Dendritic cell treated with granulocyte-macrophage colony-stimulating factor and Interleukin-4, amounts not matched to agents 40 ng/mL and 50 ng/mL, for 4 days (primary cell): ENCODE measurements at regions not wholly inside any gene's neighbourhood (a gene's known extent, or its start where the extent isn't known, plus 50 kb on each side); places are given as distances from the start of the nearest gene placed in this dataset.

Experiments
- H3K27ac Mint-ChIP-seq: one replicate; pipeline ENCODE4 v1.8.0; 2022; ENCODE audit warnings: mild to moderate bottlenecking, mixed read lengths
- H3K27me3 Mint-ChIP-seq: one replicate; pipeline ENCODE4 v1.8.0; 2022; ENCODE audit warnings: mild to moderate bottlenecking, mixed read lengths
- H3K36me3 Mint-ChIP-seq: one replicate; pipeline ENCODE4 v1.8.0; 2022; ENCODE audit warnings: low read depth, mixed read lengths
- H3K4me1 Mint-ChIP-seq: one replicate; pipeline ENCODE4 v1.8.0; 2022; ENCODE audit warnings: low read depth, mixed read lengths
- H3K4me3 Mint-ChIP-seq: one replicate; pipeline ENCODE4 v1.8.0; 2022; ENCODE audit warnings: mild to moderate bottlenecking, moderate library complexity, mixed read lengths
- H3K9me3 Mint-ChIP-seq: one replicate; pipeline ENCODE4 v1.8.0; 2022; ENCODE audit warnings: mixed read lengths
- intact Hi-C: fragments of 100-400 bp; cut with micrococcal nuclease; formaldehyde crosslinking; loops from one replicate; pipeline ENCODE4 v1.15.0; 2022

GRCh38 chr9:14006386-14007187 lies 307.4 kb downstream of the NFIB start:
- no peaks in the 10 kb centered on the region for H3K27me3 Mint-ChIP-seq
- peaks cover 29% of the 10 kb centered on the region for H3K9me3 Mint-ChIP-seq
- H3K36me3 Mint-ChIP-seq = no peaks in the 10 kb centered on the region
- intact Hi-C loops = no loop called here
- no peak overlapping the region for H3K27ac Mint-ChIP-seq
- no peaks in the 10 kb centered on the region for H3K4me1 Mint-ChIP-seq
- H3K4me3 Mint-ChIP-seq = no peak overlapping the region

DNA sequence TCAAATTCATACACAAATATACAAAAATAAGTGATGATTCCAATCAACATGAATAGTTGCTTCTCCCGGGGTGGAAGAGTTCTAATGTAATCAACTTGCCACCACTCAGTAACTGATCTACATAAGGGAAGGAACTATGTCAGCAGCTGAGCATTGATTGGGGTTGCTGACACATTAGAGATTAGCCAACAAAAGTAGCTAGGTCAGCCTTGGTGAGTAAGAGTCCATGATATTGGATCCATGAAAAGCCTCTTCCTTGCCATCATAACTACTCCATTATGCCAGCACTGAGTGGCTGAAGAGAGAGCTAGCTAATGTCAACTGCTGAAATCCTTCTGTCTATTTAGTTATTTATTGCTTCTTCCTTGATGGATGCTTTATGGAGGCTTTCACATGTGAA lies 309.8 kb downstream of the NFIB start:
- no peak overlapping the region for H3K27ac Mint-ChIP-seq
- H3K36me3 Mint-ChIP-seq = no peaks in the 10 kb centered on the region
- no peaks in the 10 kb centered on the region for H3K27me3 Mint-ChIP-seq
- intact Hi-C loops = no loop called here
- H3K4me3 Mint-ChIP-seq = no peak overlapping the region
- H3K9me3 Mint-ChIP-seq = peaks cover 24% of the 10 kb centered on the region
- no peaks in the 10 kb centered on the region for H3K4me1 Mint-ChIP-seq

GRCh38 chr9:13994240-13994639 lies 319.7 kb downstream of the NFIB start:
- intact Hi-C loops = no loop called here
- Mint-ChIP-seq H3K4me1 (no peaks in the 10 kb centered on the region), H3K4me3 (no peak overlapping the region), H3K27me3 (no peaks in the 10 kb centered on the region), H3K9me3 (peaks cover 26% of the 10 kb centered on the region), H3K27ac (no peak overlapping the region), H3K36me3 (no peaks in the 10 kb centered on the region)

DNA sequence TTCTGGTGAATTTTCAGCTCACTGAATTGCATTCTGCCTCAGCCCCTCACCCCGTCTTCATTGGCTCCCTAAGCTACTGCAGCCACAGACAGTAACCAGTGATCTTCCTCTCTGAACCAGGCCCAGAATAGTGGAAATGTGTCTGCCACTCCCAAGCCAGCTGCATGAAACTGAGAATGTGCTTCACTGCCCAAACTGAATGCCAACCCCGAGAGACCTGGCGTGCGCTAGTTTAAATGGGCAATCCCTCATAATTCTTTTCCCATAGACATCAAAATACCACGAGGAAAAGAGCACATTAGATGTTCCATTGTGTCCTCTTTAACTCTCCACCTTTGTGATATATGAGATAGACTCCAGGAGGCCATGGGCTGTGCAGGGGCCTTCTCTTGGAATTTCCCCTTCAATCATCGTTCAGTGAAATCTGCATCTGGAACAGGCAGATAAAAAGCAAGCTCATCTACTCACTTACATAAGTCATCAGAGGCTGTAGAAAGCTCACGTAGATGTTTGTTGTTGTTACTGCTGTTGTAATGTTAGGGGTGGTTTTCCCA lies 320.2 kb downstream of the NFIB start:
- Mint-ChIP-seq H3K36me3 (no peaks in the 10 kb centered on the region), H3K27ac (no peak overlapping the region), H3K9me3 (peaks cover 21% of the 10 kb centered on the region), H3K4me3 (no peak overlapping the region), H3K27me3 (no peaks in the 10 kb centered on the region), H3K4me1 (no peaks in the 10 kb centered on the region)
- intact Hi-C loops = no loop called here

- Mint-ChIP-seq H3K4me3 (no peak overlapping the region), H3K27ac (no peak overlapping the region), H3K4me1 (no peaks in the 10 kb centered on the region), H3K27me3 (no peaks in the 10 kb centered on the region), H3K9me3 (peaks cover 24% of the 10 kb centered on the region), H3K36me3 (no peaks in the 10 kb centered on the region)
- intact Hi-C loops = no loop called here
Measured at GRCh38 chr9:13992138-13993088, 321.5 kb downstream of the NFIB start.

GRCh38 chr9:13991395-13991794 lies 322.5 kb downstream of the NFIB start:
- intact Hi-C loops = no loop called here
- Mint-ChIP-seq H3K4me3 (no peak overlapping the region), H3K27ac (no peak overlapping the region), H3K27me3 (no peaks in the 10 kb centered on the region), H3K4me1 (no peaks in the 10 kb centered on the region), H3K9me3 (peaks cover 34% of the 10 kb centered on the region), H3K36me3 (no peaks in the 10 kb centered on the region)

- Mint-ChIP-seq H3K9me3 (peaks cover 35% of the 10 kb centered on the region), H3K27ac (no peak overlapping the region), H3K27me3 (no peaks in the 10 kb centered on the region), H3K36me3 (no peaks in the 10 kb centered on the region), H3K4me3 (no peak overlapping the region), H3K4me1 (no peaks in the 10 kb centered on the region)
- intact Hi-C loops = no loop called here
Measured at GRCh38 chr9:13990994-13991393, 322.9 kb downstream of the NFIB start.

DNA sequence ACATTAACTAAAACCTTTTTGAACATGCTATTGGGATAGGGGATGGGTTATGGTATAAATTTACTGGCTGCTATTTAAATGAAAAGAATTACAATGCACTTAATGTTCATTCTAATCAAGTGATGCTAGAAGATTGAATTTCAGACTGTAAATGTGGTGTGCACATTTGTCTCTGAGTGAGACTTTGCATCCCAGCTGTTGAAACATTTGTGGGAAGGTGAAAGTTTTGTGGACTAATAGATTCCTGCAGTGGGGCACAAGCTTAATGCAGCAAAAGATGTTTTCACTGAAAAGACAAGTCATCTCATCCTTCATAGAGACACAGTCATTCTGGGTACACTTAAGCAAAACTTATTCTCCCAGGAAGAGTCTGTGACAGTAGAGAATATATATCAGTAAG lies 323.6 kb downstream of the NFIB start:
- intact Hi-C loops = no loop called here
- Mint-ChIP-seq H3K9me3 (peaks cover 32% of the 10 kb centered on the region), H3K4me1 (no peaks in the 10 kb centered on the region), H3K4me3 (no peak overlapping the region), H3K27ac (no peak overlapping the region), H3K36me3 (no peaks in the 10 kb centered on the region), H3K27me3 (no peaks in the 10 kb centered on the region)

DNA sequence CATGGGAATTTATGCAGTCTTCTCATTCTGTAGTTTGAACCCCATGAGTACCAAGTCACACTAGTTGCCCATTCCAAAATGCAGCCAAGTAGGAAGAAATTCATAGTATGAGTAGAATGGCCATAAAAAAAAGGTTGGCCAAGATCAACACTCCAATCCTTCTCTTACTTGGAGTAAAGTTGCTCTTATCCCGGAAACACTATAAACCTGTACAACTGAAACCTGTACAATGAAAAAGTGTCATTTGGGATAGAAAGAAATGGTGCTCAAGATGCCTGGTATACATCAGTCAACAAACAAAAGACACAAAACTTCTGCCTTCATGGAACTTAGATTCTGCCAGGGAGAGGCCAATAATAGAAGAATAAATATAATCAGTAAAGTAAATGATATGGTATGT lies 325.0 kb downstream of the NFIB start:
- Mint-ChIP-seq H3K27ac (no peak overlapping the region), H3K9me3 (peaks cover 29% of the 10 kb centered on the region), H3K4me1 (no peaks in the 10 kb centered on the region), H3K36me3 (no peaks in the 10 kb centered on the region), H3K27me3 (no peaks in the 10 kb centered on the region), H3K4me3 (no peak overlapping the region)
- intact Hi-C loops = no loop called here

- intact Hi-C loops = no loop called here
- Mint-ChIP-seq H3K4me1 (no peaks in the 10 kb centered on the region), H3K27me3 (no peaks in the 10 kb centered on the region), H3K9me3 (peaks cover 27% of the 10 kb centered on the region), H3K36me3 (no peaks in the 10 kb centered on the region), H3K4me3 (no peak overlapping the region), H3K27ac (no peak overlapping the region)
Measured at GRCh38 chr9:13983607-13984006, 330.3 kb downstream of the NFIB start.

DNA sequence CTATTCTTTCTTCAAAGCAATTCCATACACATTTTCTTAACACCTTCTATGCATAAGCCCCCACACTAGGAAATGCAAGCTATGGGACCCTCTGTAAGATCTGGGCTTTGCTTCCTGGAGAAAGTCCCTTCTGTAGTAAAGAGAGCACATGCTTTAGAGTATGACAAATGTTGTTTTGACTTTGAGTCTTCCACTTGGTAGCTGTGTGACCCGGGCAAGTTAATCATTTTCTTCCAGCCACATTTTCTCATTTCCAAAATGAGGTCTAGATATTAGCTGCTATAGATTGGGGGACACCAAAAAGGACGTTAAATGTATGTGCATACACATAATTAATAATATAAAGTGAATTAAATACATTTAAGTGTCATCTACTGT lies 334.0 kb downstream of the NFIB start:
- no peak overlapping the region for H3K4me3 Mint-ChIP-seq
- H3K36me3 Mint-ChIP-seq = no peaks in the 10 kb centered on the region
- no peaks in the 10 kb centered on the region for H3K4me1 Mint-ChIP-seq
- intact Hi-C loops = no loop called here
- H3K27me3 Mint-ChIP-seq = no peaks in the 10 kb centered on the region
- no peak overlapping the region for H3K27ac Mint-ChIP-seq
- peaks cover 6% of the 10 kb centered on the region for H3K9me3 Mint-ChIP-seq

GRCh38 chr9:13975611-13976290 lies 338.2 kb downstream of the NFIB start:
- Mint-ChIP-seq H3K4me3 (no peak overlapping the region), H3K9me3 (peaks cover 6% of the 10 kb centered on the region), H3K4me1 (no peaks in the 10 kb centered on the region), H3K27me3 (no peaks in the 10 kb centered on the region), H3K36me3 (no peaks in the 10 kb centered on the region), H3K27ac (no peak overlapping the region)
- intact Hi-C loops = no loop called here

DNA sequence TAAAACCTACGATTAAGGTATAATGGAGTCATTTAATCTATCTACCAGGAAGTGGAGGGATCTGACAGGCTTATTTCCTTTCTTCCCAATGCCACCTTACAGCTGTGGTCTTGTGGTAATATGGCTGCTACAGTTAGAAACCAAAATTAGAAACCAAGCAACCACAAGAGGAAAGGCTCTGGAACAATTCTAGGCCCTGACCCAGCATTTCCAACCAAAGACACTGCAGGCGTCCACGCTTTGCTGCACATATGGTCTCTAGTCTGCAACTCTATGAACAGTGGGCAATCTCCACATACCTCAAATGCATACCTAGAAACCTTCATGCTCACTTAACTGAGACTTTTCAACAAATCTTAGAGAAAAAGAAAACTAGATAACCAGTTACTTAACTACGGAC lies 339.1 kb downstream of the NFIB start:
- Mint-ChIP-seq H3K27ac (no peak overlapping the region), H3K9me3 (peaks cover 6% of the 10 kb centered on the region), H3K36me3 (no peaks in the 10 kb centered on the region), H3K4me1 (no peaks in the 10 kb centered on the region), H3K4me3 (no peak overlapping the region), H3K27me3 (no peaks in the 10 kb centered on the region)
- intact Hi-C loops = no loop called here
